OCI-LY1 (cell line): ENCODE measurements at regions not wholly inside any gene's neighbourhood (a gene's known extent, or its start where the extent isn't known, plus 50 kb on each side); places are given as distances from the start of the nearest gene placed in this dataset.

Experiments used
- H2AFZ ChIP-seq: fragments of 200-600 bp; sonication (generic), shearing (Covaris generic); 2 replicates; pipeline ENCODE4 v1.6.0; 2014; ENCODE audit warnings: antibody characterized with exemption, mild to moderate bottlenecking, low read length
- H3F3A ChIP-seq: fragments of 200-600 bp; sonication (generic), shearing (Covaris generic); 2 replicates; pipeline ENCODE4 v1.6.0; 2014; ENCODE audit warnings: mild to moderate bottlenecking, antibody characterized with exemption, low read length, moderate library complexity; ENCODE audit not compliant: insufficient read depth
- H3K27ac ChIP-seq: fragments of 200-600 bp; sonication (generic); 2 replicates; pipeline ENCODE4 v1.5.1; 2014; ENCODE audit warnings: low read length, mixed run types, mild to moderate bottlenecking, low read depth; ENCODE audit not compliant: poor library complexity, severe bottlenecking
- H3K27me3 ChIP-seq: fragments of 200-600 bp; sonication (generic); 2 replicates; pipeline ENCODE4 v1.6.0; 2014; ENCODE audit warnings: antibody characterized with exemption, mild to moderate bottlenecking, low read length, moderate library complexity; ENCODE audit not compliant: insufficient read depth
- H3K36me3 ChIP-seq: fragments of 200-600 bp; sonication (generic); 2 replicates; pipeline ENCODE4 v1.6.1; 2014; ENCODE audit warnings: mild to moderate bottlenecking, antibody characterized with exemption, low read length, moderate library complexity, mixed read lengths; ENCODE audit not compliant: insufficient read depth
- H3K4me1 ChIP-seq: fragments of 200-600 bp; sonication (generic); 2 replicates; pipeline ENCODE4 v1.5.1; 2014; ENCODE audit warnings: mild to moderate bottlenecking, low read length, moderate library complexity; ENCODE audit not compliant: insufficient read depth, severe bottlenecking
- H3K4me2 ChIP-seq: fragments of 200-600 bp; sonication (generic), shearing (Covaris generic); 2 replicates; pipeline ENCODE4 v1.6.1; 2014; ENCODE audit warnings: low read length
- H3K4me3 ChIP-seq: fragments of 200-600 bp; sonication (generic); 2 replicates; pipeline ENCODE4 v1.5.1; 2014; ENCODE audit warnings: low read length, low read depth, mild to moderate bottlenecking, mixed read lengths; ENCODE audit not compliant: poor library complexity, severe bottlenecking
- H3K79me2 ChIP-seq: fragments of 200-600 bp; shearing (Covaris generic); 2 replicates; pipeline ENCODE4 v1.6.1; 2016; ENCODE audit warnings: mixed run types, low read length, mixed read lengths; ENCODE audit not compliant: insufficient read depth
- H3K9ac ChIP-seq: fragments of 200-600 bp; sonication (generic), shearing (Covaris generic); 2 replicates; pipeline ENCODE4 v1.6.1; 2014; ENCODE audit warnings: mild to moderate bottlenecking, low read length, mixed read lengths
- H3K9me2 ChIP-seq: fragments of 200-600 bp; sonication (generic), shearing (Covaris generic); 2 replicates; pipeline ENCODE4 v1.6.1; 2014; ENCODE audit warnings: low read depth, mild to moderate bottlenecking, low read length, mixed read lengths
- H3K9me3 ChIP-seq: fragments of 200-600 bp; shearing (Covaris generic); 2 replicates; pipeline ENCODE4 v1.6.1; 2014; ENCODE audit warnings: low read length, mixed read lengths
- H4K20me1 ChIP-seq: fragments of 200-600 bp; sonication (generic), shearing (Covaris generic); 2 replicates; pipeline ENCODE4 v1.6.0; 2016; ENCODE audit warnings: mild to moderate bottlenecking, low read length; ENCODE audit not compliant: insufficient read depth
- CTCF ChIP-seq: fragments of 200-600 bp; sonication (generic), shearing (Covaris generic); IDR thresholded peaks from 2 replicates; pipeline ENCODE4 v1.5.1; 2017; ENCODE audit warnings: mild to moderate bottlenecking, antibody characterized with exemption, low read length, moderate library complexity, mixed read lengths
- EZH2 ChIP-seq: fragments of 200-600 bp; sonication (generic), shearing (Covaris generic); IDR thresholded peaks from 2 replicates; pipeline ENCODE4 v1.8.0; 2017; ENCODE audit warnings: borderline replicate concordance, mixed run types, mild to moderate bottlenecking, antibody characterized with exemption, low read length, moderate library complexity, mixed read lengths

DNA sequence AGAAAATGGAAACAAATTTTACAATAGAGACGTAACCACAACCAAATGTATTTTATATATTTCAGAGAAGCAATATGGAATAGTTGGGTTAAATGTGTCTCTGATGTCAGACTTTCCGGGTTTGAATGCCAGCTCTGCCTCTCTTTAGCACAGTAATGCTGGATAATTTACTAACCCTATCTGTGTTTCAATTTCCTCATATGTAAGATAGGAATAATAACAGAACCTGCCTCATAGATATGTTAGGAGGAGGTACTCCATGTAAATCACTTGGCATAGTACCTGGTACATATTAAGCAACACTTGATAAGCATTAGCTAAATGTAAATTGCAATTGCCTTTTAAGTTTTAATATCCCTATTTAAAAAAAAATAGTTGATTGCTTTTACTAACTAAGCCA is 231.3 kb upstream of the ZC3H15 start:
- Histone ChIP-seq H3K4me3 (no peak overlapping the region), H3K79me2 (no peaks in the 10 kb centered on the region), H3K9me3 (no peaks in the 10 kb centered on the region), H3K27me3 (no peaks in the 10 kb centered on the region), H3K9ac (no peak overlapping the region), H3K4me2 (no peak overlapping the region), H2AFZ (no peak overlapping the region), H3F3A (no peaks in the 10 kb centered on the region), H3K4me1 (no peaks in the 10 kb centered on the region), H3K9me2 (no peaks in the 10 kb centered on the region), H3K27ac (no peak overlapping the region), H4K20me1 (no peaks in the 10 kb centered on the region), H3K36me3 (no peaks in the 10 kb centered on the region)
- no peak for TF ChIP-seq CTCF
- TF ChIP-seq EZH2, result no peak

GRCh38 chr2:186255823-186256222 is 230.2 kb upstream of the ZC3H15 start:
- H2AFZ ChIP-seq, result no peak overlapping the region
- H3K79me2 ChIP-seq, result no peaks in the 10 kb centered on the region
- H3K9me3 ChIP-seq, result no peaks in the 10 kb centered on the region
- H3K9ac ChIP-seq, result no peak overlapping the region
- no peak overlapping the region for H3K4me2 ChIP-seq
- H3K36me3 ChIP-seq, result no peaks in the 10 kb centered on the region
- H3K4me3 ChIP-seq, result no peak overlapping the region
- H3K27me3 ChIP-seq, result no peaks in the 10 kb centered on the region
- H3K27ac ChIP-seq, result no peak overlapping the region
- H4K20me1 ChIP-seq, result no peaks in the 10 kb centered on the region
- H3K4me1 ChIP-seq, result no peaks in the 10 kb centered on the region
- TF ChIP-seq EZH2, result no peak
- no peak for TF ChIP-seq CTCF
- no peaks in the 10 kb centered on the region for H3F3A ChIP-seq
- H3K9me2 ChIP-seq, result no peaks in the 10 kb centered on the region

DNA sequence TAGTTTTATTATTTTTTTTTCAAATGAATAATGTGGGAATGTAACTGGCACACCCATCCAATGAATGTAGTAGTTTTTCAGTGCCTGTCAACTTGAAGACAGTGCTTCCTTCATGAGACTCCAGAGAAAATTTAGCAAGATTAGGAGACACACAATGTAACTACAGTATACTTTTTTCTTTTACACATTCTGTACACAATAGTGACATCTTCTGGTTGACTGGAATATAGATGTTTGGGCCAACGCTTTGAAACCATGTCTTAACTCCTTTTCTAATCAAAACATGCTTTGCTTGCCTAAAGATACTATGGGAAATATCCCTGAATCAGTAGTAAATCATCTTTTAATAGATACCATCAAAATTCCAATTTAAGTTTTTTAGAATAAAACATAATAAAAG is 229.5 kb upstream of the ZC3H15 start:
- no peaks in the 10 kb centered on the region for H3K27me3 ChIP-seq
- H3K36me3 ChIP-seq, result no peaks in the 10 kb centered on the region
- H4K20me1 ChIP-seq, result no peaks in the 10 kb centered on the region
- H3K79me2 ChIP-seq, result no peaks in the 10 kb centered on the region
- H3K4me1 ChIP-seq, result no peaks in the 10 kb centered on the region
- no peak for TF ChIP-seq EZH2
- peak; percentile 67 for TF ChIP-seq CTCF
- no peak overlapping the region for H2AFZ ChIP-seq
- H3K4me2 ChIP-seq, result no peak overlapping the region
- H3K9me2 ChIP-seq, result no peaks in the 10 kb centered on the region
- H3K4me3 ChIP-seq, result no peak overlapping the region
- no peaks in the 10 kb centered on the region for H3F3A ChIP-seq
- no peak overlapping the region for H3K9ac ChIP-seq
- no peaks in the 10 kb centered on the region for H3K9me3 ChIP-seq
- no peak overlapping the region for H3K27ac ChIP-seq
